ENCODE measurements at regions not wholly inside any gene's neighbourhood (a gene's known extent, or its start where the extent isn't known, plus 50 kb on each side); places are given as distances from the start of the nearest gene placed in this dataset.

DNA sequence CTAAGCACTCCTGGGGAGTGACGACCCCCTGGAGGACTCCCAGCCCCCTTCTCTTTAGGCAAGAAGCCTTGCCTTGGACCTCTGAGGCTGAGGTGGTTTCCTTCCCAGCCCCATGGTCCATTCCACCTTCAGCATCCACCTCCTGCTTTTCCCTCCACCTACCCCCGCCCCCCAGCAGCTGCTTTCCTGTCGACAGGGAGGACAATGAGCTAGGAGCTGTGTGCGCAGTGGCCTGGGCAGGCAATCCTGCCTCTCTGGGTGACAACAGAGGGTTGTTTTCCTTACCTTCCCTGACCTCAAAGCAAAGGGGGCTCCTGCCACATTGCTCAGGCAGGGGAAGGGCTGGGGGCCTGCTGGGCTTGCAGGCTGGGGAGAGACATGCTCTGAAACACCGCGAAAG lies 123.5 kb downstream of the BCOR start:
- no peak overlapping the region for H3K4me3 ChIP-seq (ENCODE audit: control insufficient read depth in 2 of 3, extremely low read depth in 1 of 3, insufficient read depth in 2 of 3, low read depth in 1 of 3, low read length in 3 of 3)
- H3K4me2 ChIP-seq (ENCODE audit: control insufficient read depth, extremely low read depth, insufficient read depth, low read depth, low read length), result no peak overlapping the region
- dilution Hi-C loops (cut with MboI; ENCODE audit: extremely low pct_ligation_motif_present, low sequenced_read_pairs), result no loop called here
- H3K9me1 ChIP-seq (ENCODE audit: control insufficient read depth, extremely low read depth, insufficient read depth, low read length), result no peaks in the 10 kb centered on the region
- H4K20me1 ChIP-seq (ENCODE audit: control insufficient read depth, extremely low read depth, insufficient read depth, low read length), result no peaks in the 10 kb centered on the region
- FAIRE-seq (no peak), DNase-seq (ENCODE audit: low read depth, low spot score) (no peak)
- H3K27ac ChIP-seq (ENCODE audit: control insufficient read depth, insufficient read depth, low read length), result no peak overlapping the region
- H2AFZ ChIP-seq (ENCODE audit: control insufficient read depth, low read length), result no peak overlapping the region
- peaks cover 11% of the 10 kb centered on the region for H3K4me1 ChIP-seq (ENCODE audit: control insufficient read depth, extremely low read depth, insufficient read depth, low read length)
- no peaks in the 10 kb centered on the region for H3K36me3 ChIP-seq (ENCODE audit: control insufficient read depth in 2 of 2, extremely low read depth in 1 of 2, insufficient read depth in 2 of 2, low read length in 2 of 2)
- no peaks in the 10 kb centered on the region for H3K27me3 ChIP-seq (ENCODE audit: control insufficient read depth, extremely low read depth, insufficient read depth, low read length)
- TF ChIP-seq, protein P1, sequence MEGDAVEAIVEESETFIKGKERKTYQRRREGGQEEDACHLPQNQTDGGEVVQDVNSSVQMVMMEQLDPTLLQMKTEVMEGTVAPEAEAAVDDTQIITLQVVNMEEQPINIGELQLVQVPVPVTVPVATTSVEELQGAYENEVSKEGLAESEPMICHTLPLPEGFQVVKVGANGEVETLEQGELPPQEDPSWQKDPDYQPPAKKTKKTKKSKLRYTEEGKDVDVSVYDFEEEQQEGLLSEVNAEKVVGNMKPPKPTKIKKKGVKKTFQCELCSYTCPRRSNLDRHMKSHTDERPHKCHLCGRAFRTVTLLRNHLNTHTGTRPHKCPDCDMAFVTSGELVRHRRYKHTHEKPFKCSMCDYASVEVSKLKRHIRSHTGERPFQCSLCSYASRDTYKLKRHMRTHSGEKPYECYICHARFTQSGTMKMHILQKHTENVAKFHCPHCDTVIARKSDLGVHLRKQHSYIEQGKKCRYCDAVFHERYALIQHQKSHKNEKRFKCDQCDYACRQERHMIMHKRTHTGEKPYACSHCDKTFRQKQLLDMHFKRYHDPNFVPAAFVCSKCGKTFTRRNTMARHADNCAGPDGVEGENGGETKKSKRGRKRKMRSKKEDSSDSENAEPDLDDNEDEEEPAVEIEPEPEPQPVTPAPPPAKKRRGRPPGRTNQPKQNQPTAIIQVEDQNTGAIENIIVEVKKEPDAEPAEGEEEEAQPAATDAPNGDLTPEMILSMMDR (optimal IDR thresholded peaks at IDR 0.05 in 1 of 3, IDR thresholded peaks at IDR 0.05 in 1 of 3, conservative IDR thresholded peaks at IDR 0.05 in 1 of 3; ENCODE audit: extremely low read depth in 1 of 3, insufficient read depth in 2 of 3, low read length in 3 of 3), result no peak
- TF ChIP-seq EZH2 (IDR thresholded peaks at IDR 0.05; ENCODE audit: low read length), result no peak
- no peaks in the 10 kb centered on the region for H3K79me2 ChIP-seq (ENCODE audit: control insufficient read depth, insufficient read depth, low read length)
- H3K9me3 ChIP-seq (ENCODE audit: control insufficient read depth, low read depth, low read length), result peaks cover 3% of the 10 kb centered on the region
- H3K9ac ChIP-seq (ENCODE audit: control insufficient read depth, extremely low read depth, insufficient read depth, low read length), result no peak overlapping the region

DNA sequence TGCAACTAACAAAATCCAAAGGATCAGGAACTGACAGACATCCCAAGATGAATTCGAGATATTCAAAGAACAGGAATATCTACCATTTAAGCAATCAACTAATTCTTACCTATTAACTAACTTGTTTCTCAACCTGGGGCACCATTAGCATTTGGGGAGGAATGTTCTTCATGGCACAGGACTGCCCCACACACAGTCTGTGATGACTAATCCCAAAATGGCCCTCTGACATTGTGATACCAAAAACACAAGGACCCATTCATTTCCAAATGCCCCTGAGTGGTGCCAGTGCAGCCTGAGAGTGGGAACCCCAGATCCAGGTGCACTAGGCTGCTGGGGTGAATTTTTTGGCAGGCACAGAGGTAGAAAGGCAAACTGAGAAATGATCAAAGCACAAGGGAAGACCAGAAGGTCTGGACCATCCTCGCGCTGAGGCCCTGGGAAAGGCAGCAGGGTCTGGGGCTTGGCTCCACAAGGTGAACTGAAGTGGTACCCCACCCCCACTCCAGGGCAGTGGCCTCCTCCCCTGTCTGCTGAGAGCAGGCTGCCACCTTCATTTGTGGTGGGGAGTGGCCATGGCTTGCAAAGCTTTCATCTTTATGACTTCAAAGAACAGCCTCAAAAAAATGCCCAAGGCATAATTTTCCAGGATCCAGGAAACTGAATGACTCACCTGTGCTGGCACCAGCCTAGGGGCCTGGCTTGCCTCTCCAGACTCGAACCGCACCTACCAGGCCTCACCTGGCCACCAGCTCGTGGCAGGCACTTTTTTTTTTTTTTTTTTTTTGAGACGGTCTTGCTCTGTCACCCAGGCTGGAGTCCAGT lies 122.4 kb downstream of the BCOR start:
- no peaks in the 10 kb centered on the region for H3K27me3 ChIP-seq (ENCODE audit: control insufficient read depth, extremely low read depth, insufficient read depth, low read length)
- peak overlapping the region; percentile 36 for H3K27ac ChIP-seq (ENCODE audit: control insufficient read depth, insufficient read depth, low read length)
- TF ChIP-seq, protein P1 (optimal IDR thresholded peaks at IDR 0.05 in 1 of 3, IDR thresholded peaks at IDR 0.05 in 1 of 3, conservative IDR thresholded peaks at IDR 0.05 in 1 of 3; ENCODE audit: extremely low read depth in 1 of 3, insufficient read depth in 2 of 3, low read length in 3 of 3), result no peak
- TF ChIP-seq EZH2 (IDR thresholded peaks at IDR 0.05; ENCODE audit: low read length), result no peak
- DNase-seq (ENCODE audit: low read depth, low spot score), result no peak
- no peaks in the 10 kb centered on the region for H3K36me3 ChIP-seq (ENCODE audit: control insufficient read depth in 2 of 2, extremely low read depth in 1 of 2, insufficient read depth in 2 of 2, low read length in 2 of 2)
- no peak for FAIRE-seq
- dilution Hi-C loops (cut with MboI; ENCODE audit: extremely low pct_ligation_motif_present, low sequenced_read_pairs), result no loop called here
- peak overlapping the region; percentile 32 for H3K4me2 ChIP-seq (ENCODE audit: control insufficient read depth, extremely low read depth, insufficient read depth, low read depth, low read length)
- H3K4me3 ChIP-seq (ENCODE audit: control insufficient read depth in 2 of 3, extremely low read depth in 1 of 3, insufficient read depth in 2 of 3, low read depth in 1 of 3, low read length in 3 of 3), result no peak overlapping the region
- peaks cover 3% of the 10 kb centered on the region for H3K9me3 ChIP-seq (ENCODE audit: control insufficient read depth, low read depth, low read length)
- no peaks in the 10 kb centered on the region for H4K20me1 ChIP-seq (ENCODE audit: control insufficient read depth, extremely low read depth, insufficient read depth, low read length)
- H3K9me1 ChIP-seq (ENCODE audit: control insufficient read depth, extremely low read depth, insufficient read depth, low read length), result no peaks in the 10 kb centered on the region
- H2AFZ ChIP-seq (ENCODE audit: control insufficient read depth, low read length), result no peak overlapping the region
- H3K79me2 ChIP-seq (ENCODE audit: control insufficient read depth, insufficient read depth, low read length), result no peaks in the 10 kb centered on the region
- no peak overlapping the region for H3K9ac ChIP-seq (ENCODE audit: control insufficient read depth, extremely low read depth, insufficient read depth, low read length)
- H3K4me1 ChIP-seq (ENCODE audit: control insufficient read depth, extremely low read depth, insufficient read depth, low read length), result peaks cover 11% of the 10 kb centered on the region

Data from keratinocyte (primary cell).